OCI-LY1 (cell line): ENCODE measurements at regions not wholly inside any gene's neighbourhood (a gene's known extent, or its start where the extent isn't known, plus 50 kb on each side); places are given as distances from the start of the nearest gene placed in this dataset.

Experiments
- H2AFZ ChIP-seq: fragments of 200-600 bp; sonication (generic), shearing (Covaris generic); 2 replicates; pipeline ENCODE4 v1.6.0; 2014; ENCODE audit warnings: antibody characterized with exemption, mild to moderate bottlenecking, low read length
- H3F3A ChIP-seq: fragments of 200-600 bp; sonication (generic), shearing (Covaris generic); 2 replicates; pipeline ENCODE4 v1.6.0; 2014; ENCODE audit warnings: mild to moderate bottlenecking, antibody characterized with exemption, low read length, moderate library complexity; ENCODE audit not compliant: insufficient read depth
- H3K27ac ChIP-seq: fragments of 200-600 bp; sonication (generic); 2 replicates; pipeline ENCODE4 v1.5.1; 2014; ENCODE audit warnings: low read length, mixed run types, mild to moderate bottlenecking, low read depth; ENCODE audit not compliant: poor library complexity, severe bottlenecking
- H3K27me3 ChIP-seq: fragments of 200-600 bp; sonication (generic); 2 replicates; pipeline ENCODE4 v1.6.0; 2014; ENCODE audit warnings: antibody characterized with exemption, mild to moderate bottlenecking, low read length, moderate library complexity; ENCODE audit not compliant: insufficient read depth
- H3K36me3 ChIP-seq: fragments of 200-600 bp; sonication (generic); 2 replicates; pipeline ENCODE4 v1.6.1; 2014; ENCODE audit warnings: mild to moderate bottlenecking, antibody characterized with exemption, low read length, moderate library complexity, mixed read lengths; ENCODE audit not compliant: insufficient read depth
- H3K4me1 ChIP-seq: fragments of 200-600 bp; sonication (generic); 2 replicates; pipeline ENCODE4 v1.5.1; 2014; ENCODE audit warnings: mild to moderate bottlenecking, low read length, moderate library complexity; ENCODE audit not compliant: insufficient read depth, severe bottlenecking
- H3K4me2 ChIP-seq: fragments of 200-600 bp; sonication (generic), shearing (Covaris generic); 2 replicates; pipeline ENCODE4 v1.6.1; 2014; ENCODE audit warnings: low read length
- H3K4me3 ChIP-seq: fragments of 200-600 bp; sonication (generic); 2 replicates; pipeline ENCODE4 v1.5.1; 2014; ENCODE audit warnings: low read length, low read depth, mild to moderate bottlenecking, mixed read lengths; ENCODE audit not compliant: poor library complexity, severe bottlenecking
- H3K79me2 ChIP-seq: fragments of 200-600 bp; shearing (Covaris generic); 2 replicates; pipeline ENCODE4 v1.6.1; 2016; ENCODE audit warnings: mixed run types, low read length, mixed read lengths; ENCODE audit not compliant: insufficient read depth
- H3K9ac ChIP-seq: fragments of 200-600 bp; sonication (generic), shearing (Covaris generic); 2 replicates; pipeline ENCODE4 v1.6.1; 2014; ENCODE audit warnings: mild to moderate bottlenecking, low read length, mixed read lengths
- H3K9me2 ChIP-seq: fragments of 200-600 bp; sonication (generic), shearing (Covaris generic); 2 replicates; pipeline ENCODE4 v1.6.1; 2014; ENCODE audit warnings: low read depth, mild to moderate bottlenecking, low read length, mixed read lengths
- H3K9me3 ChIP-seq: fragments of 200-600 bp; shearing (Covaris generic); 2 replicates; pipeline ENCODE4 v1.6.1; 2014; ENCODE audit warnings: low read length, mixed read lengths
- H4K20me1 ChIP-seq: fragments of 200-600 bp; sonication (generic), shearing (Covaris generic); 2 replicates; pipeline ENCODE4 v1.6.0; 2016; ENCODE audit warnings: mild to moderate bottlenecking, low read length; ENCODE audit not compliant: insufficient read depth
- CTCF ChIP-seq: fragments of 200-600 bp; sonication (generic), shearing (Covaris generic); IDR thresholded peaks from 2 replicates; pipeline ENCODE4 v1.5.1; 2017; ENCODE audit warnings: mild to moderate bottlenecking, antibody characterized with exemption, low read length, moderate library complexity, mixed read lengths
- EZH2 ChIP-seq: fragments of 200-600 bp; sonication (generic), shearing (Covaris generic); IDR thresholded peaks from 2 replicates; pipeline ENCODE4 v1.8.0; 2017; ENCODE audit warnings: borderline replicate concordance, mixed run types, mild to moderate bottlenecking, antibody characterized with exemption, low read length, moderate library complexity, mixed read lengths

- TF ChIP-seq EZH2 (no peak), CTCF (no peak)
- H3K4me1 ChIP-seq = no peaks in the 10 kb centered on the region
- no peaks in the 10 kb centered on the region for H3F3A ChIP-seq
- H3K4me3 ChIP-seq = no peak overlapping the region
- H3K9me2 ChIP-seq = no peaks in the 10 kb centered on the region
- H4K20me1 ChIP-seq = no peaks in the 10 kb centered on the region
- H3K27me3 ChIP-seq = no peaks in the 10 kb centered on the region
- no peak overlapping the region for H3K27ac ChIP-seq
- no peaks in the 10 kb centered on the region for H3K9me3 ChIP-seq
- no peaks in the 10 kb centered on the region for H3K36me3 ChIP-seq
- no peaks in the 10 kb centered on the region for H3K79me2 ChIP-seq
- no peak overlapping the region for H3K9ac ChIP-seq
- H2AFZ ChIP-seq = no peak overlapping the region
- H3K4me2 ChIP-seq = no peak overlapping the region
Observed at GRCh38 chr18:73246763-73247162, 379.0 kb upstream of the NETO1 start.

DNA sequence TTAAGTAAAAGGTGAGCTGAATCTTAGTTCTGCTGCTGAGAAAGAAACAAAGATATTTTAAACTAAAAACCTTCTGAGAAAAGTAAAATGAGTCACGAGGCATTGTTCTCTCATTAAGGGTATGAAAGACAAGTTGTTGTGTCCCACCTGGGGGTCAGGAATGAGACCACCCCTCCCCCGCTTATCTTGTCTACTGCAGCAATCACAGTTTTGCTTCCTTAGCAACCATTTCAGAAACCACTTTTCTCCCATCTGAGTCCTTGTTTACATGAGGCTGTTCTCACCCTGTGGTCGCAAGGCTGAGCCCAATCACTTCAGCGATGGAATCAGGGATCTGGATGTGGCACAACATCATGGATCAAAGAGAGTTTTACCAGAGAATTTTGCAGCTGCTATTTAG lies 377.6 kb upstream of the NETO1 start:
- no peak for TF ChIP-seq EZH2
- TF ChIP-seq CTCF = no peak
- H3K4me3 ChIP-seq = no peak overlapping the region
- H3K36me3 ChIP-seq = no peaks in the 10 kb centered on the region
- no peaks in the 10 kb centered on the region for H3K79me2 ChIP-seq
- H2AFZ ChIP-seq = no peak overlapping the region
- no peaks in the 10 kb centered on the region for H4K20me1 ChIP-seq
- H3K4me2 ChIP-seq = no peak overlapping the region
- H3K9me3 ChIP-seq = no peaks in the 10 kb centered on the region
- no peaks in the 10 kb centered on the region for H3F3A ChIP-seq
- no peaks in the 10 kb centered on the region for H3K27me3 ChIP-seq
- H3K27ac ChIP-seq = no peak overlapping the region
- H3K4me1 ChIP-seq = no peaks in the 10 kb centered on the region
- no peak overlapping the region for H3K9ac ChIP-seq
- no peaks in the 10 kb centered on the region for H3K9me2 ChIP-seq

DNA sequence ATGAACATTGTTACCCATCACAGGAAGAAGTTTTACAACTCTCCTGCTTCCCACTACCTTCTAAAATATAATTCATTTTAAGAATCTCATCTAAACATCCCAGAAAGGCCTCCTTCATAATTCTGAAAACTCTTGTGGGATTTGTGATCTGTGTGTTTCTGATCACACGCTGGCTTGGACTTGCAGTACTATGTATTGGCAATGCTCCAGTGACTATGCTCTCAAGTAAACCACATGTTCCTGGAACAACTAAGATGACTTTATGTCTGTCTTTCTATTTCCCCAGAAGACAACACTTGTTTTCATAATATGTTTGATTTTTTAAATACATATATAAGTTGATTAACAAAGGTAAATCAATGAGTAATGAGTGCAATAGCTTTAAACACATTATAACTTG lies 376.6 kb upstream of the NETO1 start:
- no peak overlapping the region for H3K4me2 ChIP-seq

More for the DNA sequence above, 376.6 kb upstream of the NETO1 start:
- H3K36me3 ChIP-seq = no peaks in the 10 kb centered on the region
- H3K27ac ChIP-seq = no peak overlapping the region
- no peaks in the 10 kb centered on the region for H3F3A ChIP-seq
- H3K9me2 ChIP-seq = no peaks in the 10 kb centered on the region
- H3K27me3 ChIP-seq = no peaks in the 10 kb centered on the region
- TF ChIP-seq CTCF = no peak
- no peak for TF ChIP-seq EZH2
- H3K4me1 ChIP-seq = no peaks in the 10 kb centered on the region
- no peak overlapping the region for H2AFZ ChIP-seq
- H3K9me3 ChIP-seq = no peaks in the 10 kb centered on the region
- H4K20me1 ChIP-seq = no peaks in the 10 kb centered on the region
- H3K9ac ChIP-seq = no peak overlapping the region
- no peak overlapping the region for H3K4me3 ChIP-seq
- no peaks in the 10 kb centered on the region for H3K79me2 ChIP-seq
